ENCODE measurements at regions not wholly inside any gene's neighbourhood (a gene's known extent, or its start where the extent isn't known, plus 50 kb on each side); places are given as distances from the start of the nearest gene placed in this dataset.
"Not testable (repeated sequence)": the region's sequence is repeated elsewhere in the genome, so short reads cannot be mapped to it uniquely, and the experiment has no call there.

DNA sequence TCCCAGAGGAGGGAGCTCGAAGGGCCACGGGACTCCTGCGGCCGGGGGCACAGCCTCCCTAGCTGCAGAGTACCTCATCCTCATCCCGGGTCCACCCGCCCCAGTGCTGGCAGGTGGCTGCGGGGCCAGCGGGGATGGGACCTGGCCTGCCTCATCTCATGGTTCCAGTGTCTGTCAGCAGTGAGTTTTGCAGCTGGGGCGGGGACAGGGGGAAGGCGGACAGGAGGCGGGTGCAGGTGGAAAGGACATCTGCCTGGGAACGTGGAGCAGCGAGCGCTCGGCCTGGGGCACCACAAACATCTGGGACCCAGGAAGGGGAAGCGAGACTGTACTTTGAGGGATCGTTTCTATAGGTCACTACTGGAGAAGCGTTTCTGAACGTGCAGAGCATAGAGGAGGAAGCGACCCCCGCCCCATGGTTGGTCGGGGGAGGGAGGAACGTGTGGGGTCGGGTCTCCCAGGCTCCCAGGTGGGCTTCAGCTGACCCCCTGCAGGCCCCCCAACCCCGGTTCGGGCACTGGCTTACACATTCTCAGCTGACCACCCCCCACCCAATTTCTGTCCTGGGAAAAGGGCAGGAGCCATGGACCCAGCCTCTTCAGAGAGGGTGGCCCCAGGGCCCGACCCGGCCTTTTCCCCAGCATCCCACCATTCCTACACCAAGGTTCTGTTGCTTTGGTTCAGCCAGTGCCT is 56.5 kb upstream of the NOTCH1 start:
- no TSS peak for BruUV-seq (replicated peaks)
- TF ChIP-seq, protein P1, sequence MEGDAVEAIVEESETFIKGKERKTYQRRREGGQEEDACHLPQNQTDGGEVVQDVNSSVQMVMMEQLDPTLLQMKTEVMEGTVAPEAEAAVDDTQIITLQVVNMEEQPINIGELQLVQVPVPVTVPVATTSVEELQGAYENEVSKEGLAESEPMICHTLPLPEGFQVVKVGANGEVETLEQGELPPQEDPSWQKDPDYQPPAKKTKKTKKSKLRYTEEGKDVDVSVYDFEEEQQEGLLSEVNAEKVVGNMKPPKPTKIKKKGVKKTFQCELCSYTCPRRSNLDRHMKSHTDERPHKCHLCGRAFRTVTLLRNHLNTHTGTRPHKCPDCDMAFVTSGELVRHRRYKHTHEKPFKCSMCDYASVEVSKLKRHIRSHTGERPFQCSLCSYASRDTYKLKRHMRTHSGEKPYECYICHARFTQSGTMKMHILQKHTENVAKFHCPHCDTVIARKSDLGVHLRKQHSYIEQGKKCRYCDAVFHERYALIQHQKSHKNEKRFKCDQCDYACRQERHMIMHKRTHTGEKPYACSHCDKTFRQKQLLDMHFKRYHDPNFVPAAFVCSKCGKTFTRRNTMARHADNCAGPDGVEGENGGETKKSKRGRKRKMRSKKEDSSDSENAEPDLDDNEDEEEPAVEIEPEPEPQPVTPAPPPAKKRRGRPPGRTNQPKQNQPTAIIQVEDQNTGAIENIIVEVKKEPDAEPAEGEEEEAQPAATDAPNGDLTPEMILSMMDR (conservative IDR thresholded peaks at IDR 0.05; ENCODE audit: low read length), result no peak
- no peak for TF ChIP-seq EZH2phosphoT487 (IDR thresholded peaks at IDR 0.05; ENCODE audit: borderline replicate concordance, low read depth, low read length)
- CTCF ChIA-PET (ENCODE audit: unreplicated experiment), result no interaction called here
- Histone ChIP-seq H3K4me2 (ENCODE audit: low read length) (no peak overlapping the region), H3K27ac (ENCODE audit: low read depth, low read length, poor library complexity, severe bottlenecking) (no peak overlapping the region), H3K9me3 (ENCODE audit: low read length) (no peaks in the 10 kb centered on the region), H3K79me2 (ENCODE audit: insufficient read depth, low read depth, low read length) (no peaks in the 10 kb centered on the region), H3K4me1 (ENCODE audit: insufficient read depth, low read length, poor library complexity, severe bottlenecking) (no peaks in the 10 kb centered on the region), H2AFZ (ENCODE audit: low read length) (no peak overlapping the region), H3K36me3 (ENCODE audit: insufficient read depth, low read length) (no peaks in the 10 kb centered on the region), H4K20me1 (ENCODE audit: insufficient read depth, low read length) (no peaks in the 10 kb centered on the region), H3K9me2 (ENCODE audit: insufficient read depth, low read length) (no peaks in the 10 kb centered on the region), H3K4me3 (ENCODE audit: low read depth, low read length, poor library complexity, severe bottlenecking) (no peak overlapping the region)
- no peak for DNase-seq (ENCODE audit: low spot score)
- intact Hi-C loops (cut with micrococcal nuclease; ENCODE audit: unreplicated experiment), result no loop called here
- POLR2A ChIA-PET, result no interaction called here

DNA sequence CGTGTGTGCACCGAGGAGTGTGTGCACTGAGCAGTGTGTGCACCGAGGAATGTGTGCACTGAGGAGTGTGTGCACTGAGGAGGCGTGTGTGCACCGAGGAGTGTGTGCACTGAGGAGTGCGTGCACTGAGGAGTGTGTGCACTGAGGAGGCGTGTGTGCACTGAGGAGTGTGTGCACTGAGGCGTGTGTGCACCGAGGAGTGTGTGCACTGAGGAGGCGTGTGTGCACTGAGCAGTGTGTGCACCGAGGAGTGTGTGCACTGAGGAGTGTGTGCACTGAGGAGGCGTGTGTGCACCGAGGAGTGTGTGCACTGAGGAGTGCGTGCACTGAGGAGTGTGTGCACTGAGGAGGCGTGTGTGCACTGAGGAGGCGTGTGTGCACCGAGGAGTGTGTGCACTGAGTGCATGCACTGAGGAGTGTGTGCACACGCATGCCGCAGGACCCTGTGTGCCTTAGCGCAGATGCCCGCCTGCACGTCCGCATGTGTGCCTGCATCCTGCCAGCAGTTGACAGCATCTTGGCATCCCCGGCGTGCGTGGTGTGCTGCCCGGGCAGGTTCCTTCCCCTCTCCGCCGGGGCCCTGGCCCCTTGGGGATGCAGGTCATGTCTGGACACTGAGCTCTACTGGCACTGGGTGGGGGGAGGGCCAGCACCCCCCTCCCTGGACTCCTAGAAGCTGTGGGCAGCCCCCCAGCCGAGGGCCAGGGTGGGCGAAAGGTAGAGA is 55.6 kb upstream of the NOTCH1 start:
- BruUV-seq (replicated peaks); H3K9me2 ChIP-seq (ENCODE audit: insufficient read depth, low read length); H3K36me3 ChIP-seq (ENCODE audit: insufficient read depth, low read length); DNase-seq (ENCODE audit: low spot score); H2AFZ ChIP-seq (ENCODE audit: low read length); POLR2A ChIA-PET; intact Hi-C loops (cut with micrococcal nuclease; ENCODE audit: unreplicated experiment); H3K4me2 ChIP-seq (ENCODE audit: low read length); CTCF ChIA-PET (ENCODE audit: unreplicated experiment); H3K27ac ChIP-seq (ENCODE audit: low read depth, low read length, poor library complexity, severe bottlenecking); H3K4me1 ChIP-seq (ENCODE audit: insufficient read depth, low read length, poor library complexity, severe bottlenecking); H3K9me3 ChIP-seq (ENCODE audit: low read length); H4K20me1 ChIP-seq (ENCODE audit: insufficient read depth, low read length); H3K79me2 ChIP-seq (ENCODE audit: insufficient read depth, low read depth, low read length); H3K4me3 ChIP-seq (ENCODE audit: low read depth, low read length, poor library complexity, severe bottlenecking): not testable (repeated sequence)

DNA sequence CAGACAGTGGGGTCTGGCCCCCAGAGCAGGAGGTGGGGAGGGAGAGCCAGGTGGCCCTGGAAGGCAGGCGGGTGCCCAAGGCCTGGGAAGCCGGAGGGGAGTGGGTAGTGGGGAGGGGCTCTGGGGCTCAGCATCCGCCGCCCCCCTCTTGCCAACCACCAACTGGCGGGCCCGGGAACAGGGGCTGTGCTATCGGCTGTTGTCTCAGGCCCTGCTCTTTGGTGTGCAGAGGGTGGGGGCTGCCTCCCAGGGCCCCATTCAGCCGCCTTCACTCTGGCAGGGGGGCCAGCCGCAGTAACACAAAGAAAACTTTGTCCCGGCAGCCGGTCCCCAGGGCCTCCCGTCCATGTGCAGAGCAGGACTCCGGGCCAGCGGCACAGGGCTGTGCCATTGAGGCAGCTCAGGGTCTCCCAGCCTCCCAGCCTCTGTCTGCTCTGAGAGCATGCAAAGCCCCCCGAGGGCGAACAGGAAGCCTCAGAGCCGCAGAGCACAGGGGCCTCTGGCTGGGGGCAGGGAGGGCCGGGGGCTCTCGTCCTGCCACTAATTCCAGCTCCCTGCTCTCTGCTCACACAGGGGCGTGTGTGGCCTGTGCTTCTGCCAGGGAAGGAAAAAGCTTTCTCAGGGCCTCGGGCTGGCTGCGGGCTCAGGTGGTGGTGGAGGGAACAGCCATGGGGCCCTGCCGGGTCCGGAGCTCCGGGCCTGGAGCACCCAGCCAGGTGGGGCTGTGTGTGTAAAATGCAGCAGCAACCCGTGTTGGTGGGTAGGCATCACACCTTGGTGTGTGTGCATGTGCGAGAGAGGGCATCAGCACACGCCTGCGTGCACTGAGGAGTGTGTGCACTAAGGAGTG is 54.2 kb upstream of the NOTCH1 start:
- no peaks in the 10 kb centered on the region for H3K36me3 ChIP-seq (ENCODE audit: insufficient read depth, low read length)
- H3K4me1 ChIP-seq (ENCODE audit: insufficient read depth, low read length, poor library complexity, severe bottlenecking), result no peaks in the 10 kb centered on the region
- no peaks in the 10 kb centered on the region for H4K20me1 ChIP-seq (ENCODE audit: insufficient read depth, low read length)
- H3K4me2 ChIP-seq (ENCODE audit: low read length), result no peak overlapping the region
- H3K79me2 ChIP-seq (ENCODE audit: insufficient read depth, low read depth, low read length), result no peaks in the 10 kb centered on the region
- H2AFZ ChIP-seq (ENCODE audit: low read length), result no peak overlapping the region
- H3K27ac ChIP-seq (ENCODE audit: low read depth, low read length, poor library complexity, severe bottlenecking), result no peak overlapping the region
- H3K4me3 ChIP-seq (ENCODE audit: low read depth, low read length, poor library complexity, severe bottlenecking), result no peak overlapping the region
- no peak for DNase-seq (ENCODE audit: low spot score)
- no peaks in the 10 kb centered on the region for H3K9me3 ChIP-seq (ENCODE audit: low read length)
- CTCF ChIA-PET (ENCODE audit: unreplicated experiment), result no interaction called here
- H3K9me2 ChIP-seq (ENCODE audit: insufficient read depth, low read length), result no peaks in the 10 kb centered on the region
- intact Hi-C loops (cut with micrococcal nuclease; ENCODE audit: unreplicated experiment), result no loop called here
- no TSS peak for BruUV-seq (replicated peaks)
- POLR2A ChIA-PET, result no interaction called here
- no peak for TF ChIP-seq EZH2phosphoT487 (IDR thresholded peaks at IDR 0.05; ENCODE audit: borderline replicate concordance, low read depth, low read length)
- TF ChIP-seq, protein P1 (conservative IDR thresholded peaks at IDR 0.05; ENCODE audit: low read length), result no peak
